NCI-H1048 (cell line): ENCODE measurements at regions not wholly inside any gene's neighbourhood (a gene's known extent, or its start where the extent isn't known, plus 50 kb on each side); places are given as distances from the start of the nearest gene placed in this dataset.

Source experiments
- DNase-seq: peaks from one replicate; lab custom pipeline; 2025; lab: John Stamatoyannopoulos, UW

- DNase-seq = no peak
Observed at GRCh38 chr3:159898147-159898546, 90.5 kb upstream of the IL12A start.

GRCh38 chr3:159899166-159899565, 89.5 kb upstream of the IL12A start:
- no peak for DNase-seq

GRCh38 chr3:159902546-159903314, 85.9 kb upstream of the IL12A start:
- no peak for DNase-seq

- DNase-seq = no peak
Observed at GRCh38 chr3:159904455-159904854, 84.2 kb upstream of the IL12A start.

GRCh38 chr3:159904911-159905310, 83.7 kb upstream of the IL12A start:
- no peak for DNase-seq

GRCh38 chr3:159907828-159908227, 80.8 kb upstream of the IL12A start:
- DNase-seq = no peak

GRCh38 chr3:159910991-159911663, 77.5 kb upstream of the IL12A start:
- no peak for DNase-seq

- no peak for DNase-seq
Observed at GRCh38 chr3:159911664-159912037, 77.0 kb upstream of the IL12A start.

- DNase-seq = no peak
Observed at GRCh38 chr3:159913712-159914414, 74.8 kb upstream of the IL12A start.

GRCh38 chr3:159914426-159914825, 74.2 kb upstream of the IL12A start:
- no peak for DNase-seq

GRCh38 chr3:159916052-159916451, 72.6 kb upstream of the IL12A start:
- DNase-seq = no peak

GRCh38 chr3:159917141-159917540, 71.5 kb upstream of the IL12A start:
- DNase-seq = no peak

GRCh38 chr3:159919873-159920272, 68.8 kb upstream of the IL12A start:
- no peak for DNase-seq

- DNase-seq = no peak
Observed at GRCh38 chr3:159922193-159922840, 66.3 kb upstream of the IL12A start.

- no peak for DNase-seq
Observed at GRCh38 chr3:159922861-159923312, 65.7 kb upstream of the IL12A start.

GRCh38 chr3:159923336-159923735, 65.3 kb upstream of the IL12A start:
- DNase-seq = no peak

GRCh38 chr3:159923956-159924355, 64.7 kb upstream of the IL12A start:
- DNase-seq = no peak

GRCh38 chr3:159924411-159924810, 64.2 kb upstream of the IL12A start:
- DNase-seq = no peak

- no peak for DNase-seq
Observed at GRCh38 chr3:159925248-159925647, 63.4 kb upstream of the IL12A start.

- DNase-seq = no peak
Observed at GRCh38 chr3:159926573-159926972, 62.1 kb upstream of the IL12A start.

GRCh38 chr3:159928071-159928491, 60.6 kb upstream of the IL12A start:
- DNase-seq = no peak

- no peak for DNase-seq
Observed at GRCh38 chr3:159928666-159929065, 60.0 kb upstream of the IL12A start.
